Transverse colon (tissue), 4 donors: ENCODE measurements at regions not wholly inside any gene's neighbourhood (a gene's known extent, or its start where the extent isn't known, plus 50 kb on each side); places are given as distances from the start of the nearest gene placed in this dataset.

Experiments used
- EP300 ChIP-seq: sonication (generic); formaldehyde crosslinking; IDR thresholded peaks from one replicate; pipeline ENCODE4 v1.6.1; 2017; ENCODE audit warnings: antibody characterized with exemption, low read depth
- POLR2AphosphoS5 ChIP-seq, 3 donors: sonication (generic); formaldehyde crosslinking; IDR thresholded peaks; one replicate each; pipeline ENCODE4 v1.6.1; 2016; ENCODE audit warnings: antibody characterized with exemption in 3 of 3
- TF ChIP-seq, protein P1 (sequence below), 5 experiments: fragments of 200-600 bp in 3 of 5; fragments of 450-650 bp in 2 of 5; sonication (generic) in 3 of 5; IDR thresholded peaks; 1 replicate in 2 of 5; 2 replicates in 3 of 5; pipeline ENCODE4 v1.5.1; 2016 to 2017; ENCODE audit warnings: antibody characterized with exemption in 5 of 5, inconsistent platforms in 3 of 5, mild to moderate bottlenecking in 2 of 5, moderate library complexity in 1 of 5

DNA sequence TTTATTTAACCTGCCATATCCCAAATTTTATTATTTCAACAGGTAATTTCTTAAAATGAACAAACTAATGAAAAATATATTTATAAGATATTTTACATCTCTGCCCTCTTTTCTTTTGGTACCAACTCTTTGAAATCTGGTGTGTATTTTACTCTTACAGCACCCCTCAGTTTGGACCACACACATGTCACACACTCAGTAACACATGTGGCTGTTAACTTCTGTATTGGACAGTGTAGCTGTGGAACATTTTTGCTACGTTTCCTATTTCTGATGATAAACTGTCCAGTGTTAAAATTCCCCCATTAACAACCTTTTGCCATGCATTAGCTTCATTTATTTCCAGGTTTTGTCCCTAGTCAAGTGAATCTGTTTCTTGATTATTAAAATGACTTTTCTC, 250.6 kb downstream of the NFKBIZ start:
- TF ChIP-seq, protein P1, sequence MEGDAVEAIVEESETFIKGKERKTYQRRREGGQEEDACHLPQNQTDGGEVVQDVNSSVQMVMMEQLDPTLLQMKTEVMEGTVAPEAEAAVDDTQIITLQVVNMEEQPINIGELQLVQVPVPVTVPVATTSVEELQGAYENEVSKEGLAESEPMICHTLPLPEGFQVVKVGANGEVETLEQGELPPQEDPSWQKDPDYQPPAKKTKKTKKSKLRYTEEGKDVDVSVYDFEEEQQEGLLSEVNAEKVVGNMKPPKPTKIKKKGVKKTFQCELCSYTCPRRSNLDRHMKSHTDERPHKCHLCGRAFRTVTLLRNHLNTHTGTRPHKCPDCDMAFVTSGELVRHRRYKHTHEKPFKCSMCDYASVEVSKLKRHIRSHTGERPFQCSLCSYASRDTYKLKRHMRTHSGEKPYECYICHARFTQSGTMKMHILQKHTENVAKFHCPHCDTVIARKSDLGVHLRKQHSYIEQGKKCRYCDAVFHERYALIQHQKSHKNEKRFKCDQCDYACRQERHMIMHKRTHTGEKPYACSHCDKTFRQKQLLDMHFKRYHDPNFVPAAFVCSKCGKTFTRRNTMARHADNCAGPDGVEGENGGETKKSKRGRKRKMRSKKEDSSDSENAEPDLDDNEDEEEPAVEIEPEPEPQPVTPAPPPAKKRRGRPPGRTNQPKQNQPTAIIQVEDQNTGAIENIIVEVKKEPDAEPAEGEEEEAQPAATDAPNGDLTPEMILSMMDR (IDR thresholded peaks at IDR 0.05), result no peak
- TF ChIP-seq POLR2AphosphoS5 (IDR thresholded peaks at IDR 0.05) (no peak), EP300 (no peak)
